Loucy (cell line): ENCODE measurements at regions not wholly inside any gene's neighbourhood (a gene's known extent, or its start where the extent isn't known, plus 50 kb on each side); places are given as distances from the start of the nearest gene placed in this dataset.

Experiments used
- EZH2phosphoT487 ChIP-seq: fragments of 200-600 bp; IDR thresholded peaks from 2 replicates; pipeline ENCODE4 v1.6.1; 2018; ENCODE audit warnings: antibody characterized with exemption, mild to moderate bottlenecking, moderate library complexity, borderline replicate concordance
- TF ChIP-seq, protein P1 (sequence below): fragments of 200-600 bp; sonication (generic); conservative IDR thresholded peaks from 2 replicates; pipeline ENCODE4 v1.5.1; 2014; ENCODE audit warnings: mild to moderate bottlenecking, antibody characterized with exemption, low read length

DNA sequence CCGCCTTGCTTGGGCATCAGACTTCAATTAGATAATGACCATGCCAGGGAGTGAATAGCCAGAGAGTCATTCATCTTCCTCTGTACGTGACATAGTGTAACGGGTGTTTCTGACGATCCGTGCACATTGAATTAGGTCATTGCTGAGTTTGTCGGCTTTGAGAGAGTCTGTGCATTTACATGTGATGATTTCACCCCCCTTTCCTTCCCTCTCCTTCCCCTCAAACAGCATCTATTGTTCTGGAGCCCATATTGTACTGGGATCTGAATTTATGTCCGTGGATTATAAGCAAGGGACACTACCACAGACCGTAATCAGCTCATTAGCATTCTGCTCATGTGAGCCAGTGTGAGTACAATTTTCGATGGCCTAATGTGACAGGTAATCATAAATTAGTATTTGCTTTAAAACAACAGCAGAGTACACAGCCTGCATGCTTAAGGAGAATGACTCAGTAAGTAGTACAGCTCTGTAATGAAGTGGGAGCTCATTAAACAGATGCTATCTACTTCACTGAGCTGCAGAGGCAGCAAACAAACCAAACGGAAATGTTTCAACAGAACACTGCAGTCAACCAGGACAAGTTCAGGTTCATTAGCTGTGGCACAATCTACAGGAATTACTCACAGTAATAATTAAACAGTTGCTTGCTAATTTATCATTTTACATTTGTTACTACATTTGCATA is 302.1 kb downstream of the CSNK1G3 start:
- TF ChIP-seq, protein P1, sequence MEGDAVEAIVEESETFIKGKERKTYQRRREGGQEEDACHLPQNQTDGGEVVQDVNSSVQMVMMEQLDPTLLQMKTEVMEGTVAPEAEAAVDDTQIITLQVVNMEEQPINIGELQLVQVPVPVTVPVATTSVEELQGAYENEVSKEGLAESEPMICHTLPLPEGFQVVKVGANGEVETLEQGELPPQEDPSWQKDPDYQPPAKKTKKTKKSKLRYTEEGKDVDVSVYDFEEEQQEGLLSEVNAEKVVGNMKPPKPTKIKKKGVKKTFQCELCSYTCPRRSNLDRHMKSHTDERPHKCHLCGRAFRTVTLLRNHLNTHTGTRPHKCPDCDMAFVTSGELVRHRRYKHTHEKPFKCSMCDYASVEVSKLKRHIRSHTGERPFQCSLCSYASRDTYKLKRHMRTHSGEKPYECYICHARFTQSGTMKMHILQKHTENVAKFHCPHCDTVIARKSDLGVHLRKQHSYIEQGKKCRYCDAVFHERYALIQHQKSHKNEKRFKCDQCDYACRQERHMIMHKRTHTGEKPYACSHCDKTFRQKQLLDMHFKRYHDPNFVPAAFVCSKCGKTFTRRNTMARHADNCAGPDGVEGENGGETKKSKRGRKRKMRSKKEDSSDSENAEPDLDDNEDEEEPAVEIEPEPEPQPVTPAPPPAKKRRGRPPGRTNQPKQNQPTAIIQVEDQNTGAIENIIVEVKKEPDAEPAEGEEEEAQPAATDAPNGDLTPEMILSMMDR, result no peak
- TF ChIP-seq EZH2phosphoT487, result no peak
